ENCODE measurements at regions not wholly inside any gene's neighbourhood (a gene's known extent, or its start where the extent isn't known, plus 50 kb on each side); places are given as distances from the start of the nearest gene placed in this dataset.
A peak's percentile ranks its signal among the peaks of the same experiment; 100 is the strongest.

GRCh38 chr12:5348057-5348456 lies 83.9 kb upstream of the NTF3 start:
- intact Hi-C loops (cut with DNase I) = no loop called here
- 40% methylated on average over 3 of the region's 3 CpGs for WGBS
- no peak overlapping the region for H3K4me3 ChIP-seq

GRCh38 chr12:5348491-5348890 lies 83.4 kb upstream of the NTF3 start:
- Histone ChIP-seq H3K4me1 (no peaks in the 10 kb centered on the region), H3K27me3 (no peaks in the 10 kb centered on the region), H3K27ac (replicated peaks in 1 of 4) (no peak overlapping the region), H3K36me3 (no peaks in the 10 kb centered on the region), H3K4me3 (no peak overlapping the region), H3K9me3 (peaks cover 0 to 2% (median 0%) of the 10 kb centered on the region in 4 donors)
- DNase-seq (ENCODE audit: extremely low spot score) = peak; percentile 64
- TF ChIP-seq POLR2A (IDR thresholded peaks at IDR 0.05; ENCODE audit: low read depth) (no peak), POLR2AphosphoS5 (IDR thresholded peaks at IDR 0.05) (no peak), CTCF (IDR thresholded peaks at IDR 0.05) (no peak)
- WGBS = 63% methylated on average over 4 of the region's 4 CpGs
- intact Hi-C loops (cut with DNase I) = no loop called here

More at GRCh38 chr12:5348057-5348456, 83.9 kb upstream of the NTF3 start:
- H3K27ac ChIP-seq (replicated peaks in 1 of 4) = no peak overlapping the region
- no peaks in the 10 kb centered on the region for H3K27me3 ChIP-seq
- no peaks in the 10 kb centered on the region for H3K9me3 ChIP-seq
- no peak for TF ChIP-seq EP300 (IDR thresholded peaks at IDR 0.05)
- TF ChIP-seq POLR2AphosphoS5 (IDR thresholded peaks at IDR 0.05) = no peak
- TF ChIP-seq CTCF (IDR thresholded peaks at IDR 0.05) = no peak
- no peak for TF ChIP-seq POLR2A (IDR thresholded peaks at IDR 0.05; ENCODE audit: low read depth)
- peak; percentile 60 for DNase-seq (ENCODE audit: extremely low spot score)
- H3K4me1 ChIP-seq = no peaks in the 10 kb centered on the region
- no peaks in the 10 kb centered on the region for H3K36me3 ChIP-seq

GRCh38 chr12:5364036-5364770 lies 67.7 kb upstream of the NTF3 start:
- TF ChIP-seq POLR2AphosphoS5 (IDR thresholded peaks at IDR 0.05) (no peak), POLR2A (IDR thresholded peaks at IDR 0.05; ENCODE audit: low read depth) (no peak), CTCF (IDR thresholded peaks at IDR 0.05) (no peak), EP300 (IDR thresholded peaks at IDR 0.05) (no peak)
- peak; percentile 55 for DNase-seq (ENCODE audit: extremely low spot score)
- 88% methylated on average over 5 of the region's 5 CpGs for WGBS
- no peaks in the 10 kb centered on the region for H3K36me3 ChIP-seq
- no peaks in the 10 kb centered on the region for H3K9me3 ChIP-seq
- H3K27me3 ChIP-seq = no peaks in the 10 kb centered on the region
- no peak overlapping the region for H3K27ac ChIP-seq (replicated peaks in 1 of 4)
- intact Hi-C loops (cut with DNase I) = no loop called here
- H3K4me3 ChIP-seq = no peak overlapping the region
- no peaks in the 10 kb centered on the region for H3K4me1 ChIP-seq

GRCh38 chr12:5369298-5369697 lies 62.6 kb upstream of the NTF3 start:
- no peak for DNase-seq (ENCODE audit: extremely low spot score)
- H3K4me3 ChIP-seq = no peak overlapping the region
- intact Hi-C loops (cut with DNase I) = no loop called here
- H3K9me3 ChIP-seq = no peaks in the 10 kb centered on the region
- no peaks in the 10 kb centered on the region for H3K36me3 ChIP-seq
- H3K27ac ChIP-seq (replicated peaks in 1 of 4) = no peak overlapping the region
- H3K27me3 ChIP-seq = no peaks in the 10 kb centered on the region
- H3K4me1 ChIP-seq = no peaks in the 10 kb centered on the region
- 91% methylated on average over 6 of the region's 6 CpGs for WGBS
- TF ChIP-seq CTCF (IDR thresholded peaks at IDR 0.05) = no peak
- TF ChIP-seq POLR2A (IDR thresholded peaks at IDR 0.05; ENCODE audit: low read depth) = no peak
- no peak for TF ChIP-seq EP300 (IDR thresholded peaks at IDR 0.05)
- no peak for TF ChIP-seq POLR2AphosphoS5 (IDR thresholded peaks at IDR 0.05)

GRCh38 chr12:5371631-5372030 lies 60.3 kb upstream of the NTF3 start:
- no peak for DNase-seq (ENCODE audit: extremely low spot score)
- H3K36me3 ChIP-seq = no peaks in the 10 kb centered on the region

More at GRCh38 chr12:5371631-5372030, 60.3 kb upstream of the NTF3 start:
- Histone ChIP-seq H3K27ac (replicated peaks in 1 of 4) (no peak overlapping the region), H3K27me3 (no peaks in the 10 kb centered on the region), H3K4me3 (no peak overlapping the region), H3K9me3 (no peaks in the 10 kb centered on the region), H3K4me1 (no peaks in the 10 kb centered on the region)
- intact Hi-C loops (cut with DNase I) = no loop called here
- no peak for TF ChIP-seq POLR2A (IDR thresholded peaks at IDR 0.05; ENCODE audit: low read depth)
- no peak for TF ChIP-seq CTCF (IDR thresholded peaks at IDR 0.05)
- no peak for TF ChIP-seq POLR2AphosphoS5 (IDR thresholded peaks at IDR 0.05)
- no peak for TF ChIP-seq EP300 (IDR thresholded peaks at IDR 0.05)
- 85% methylated on average over 3 of the region's 3 CpGs for WGBS

Data from esophagus muscularis mucosa (tissue), 4 donors.